Fibroblast of upper back skin (primary cell): ENCODE measurements at regions not wholly inside any gene's neighbourhood (a gene's known extent, or its start where the extent isn't known, plus 50 kb on each side); places are given as distances from the start of the nearest gene placed in this dataset.
A peak's percentile ranks its signal among the peaks of the same experiment; 100 is the strongest.

Experiments
- DNase-seq: peaks from one replicate; pipeline ENCODE4 v3.0.0-alpha.2; 2013

GRCh38 chr6:25070547-25071366, 135.0 kb upstream of the RIPOR2 start:
- DNase-seq, result peak; percentile 78

GRCh38 chr6:25078141-25078540, 142.4 kb upstream of the RIPOR2 start:
- no peak for DNase-seq

GRCh38 chr6:25083784-25084507, 148.2 kb upstream of the RIPOR2 start:
- no peak for DNase-seq

GRCh38 chr6:25084508-25084833, 148.7 kb upstream of the RIPOR2 start:
- no peak for DNase-seq

- no peak for DNase-seq
These were observed 150.0 kb upstream of the RIPOR2 start for GRCh38 chr6:25085756-25086155.

GRCh38 chr6:25086500-25087091, 150.8 kb upstream of the RIPOR2 start:
- DNase-seq, result no peak

GRCh38 chr6:25088513-25088912, 152.8 kb upstream of the RIPOR2 start:
- DNase-seq, result peak; percentile 31

GRCh38 chr6:25089442-25089841, 153.7 kb upstream of the RIPOR2 start:
- DNase-seq, result peak; percentile 14

GRCh38 chr6:25094726-25095125, 159.0 kb upstream of the RIPOR2 start:
- peak; percentile 13 for DNase-seq

GRCh38 chr6:25100288-25100687, 164.5 kb upstream of the RIPOR2 start:
- DNase-seq, result no peak

- DNase-seq, result no peak
These were observed 167.8 kb upstream of the RIPOR2 start for GRCh38 chr6:25103603-25104002.

- peak; percentile 64 for DNase-seq
These were observed 169.5 kb upstream of the RIPOR2 start for GRCh38 chr6:25105070-25105925.

- no peak for DNase-seq
These were observed 171.5 kb upstream of the RIPOR2 start for GRCh38 chr6:25107218-25107617.

GRCh38 chr6:25111782-25112181, 167.4 kb upstream of the CARMIL1 start:
- no peak for DNase-seq

- no peak for DNase-seq
These were observed 166.8 kb upstream of the CARMIL1 start for GRCh38 chr6:25112322-25112773.

GRCh38 chr6:25113436-25113835, 165.7 kb upstream of the CARMIL1 start:
- DNase-seq, result no peak

- no peak for DNase-seq
These were observed 161.1 kb upstream of the CARMIL1 start for GRCh38 chr6:25118038-25118437.

GRCh38 chr6:25121186-25121585, 158.0 kb upstream of the CARMIL1 start:
- DNase-seq, result no peak

GRCh38 chr6:25122001-25122400, 157.2 kb upstream of the CARMIL1 start:
- peak; percentile 12 for DNase-seq

GRCh38 chr6:25122622-25123237, 156.4 kb upstream of the CARMIL1 start:
- DNase-seq, result no peak

- DNase-seq, result no peak
These were observed 154.9 kb upstream of the CARMIL1 start for GRCh38 chr6:25124216-25124715.

GRCh38 chr6:25125736-25126135, 153.4 kb upstream of the CARMIL1 start:
- no peak for DNase-seq
